Adrenal gland (tissue), 5 donors: ENCODE measurements at regions not wholly inside any gene's neighbourhood (a gene's known extent, or its start where the extent isn't known, plus 50 kb on each side); places are given as distances from the start of the nearest gene placed in this dataset.

Source experiments
- CTCF ChIP-seq, 6 experiments: fragments of 450-650 bp in 4 of 6; fragments of 200-600 bp in 2 of 6; sonication (generic) in 1 of 6; IDR thresholded peaks; 1 replicate in 5 of 6; 2 replicates in 1 of 6; pipeline versions ENCODE4 v1.5.1 to v1.8.0; 2016 to 2021; ENCODE audit warnings: antibody characterized with exemption in 6 of 6, mild to moderate bottlenecking in 2 of 6, moderate library complexity in 1 of 6
- POLR2A ChIP-seq, 2 donors: fragments of 450-650 bp; IDR thresholded peaks; one replicate each; pipeline ENCODE4 v1.6.1; 2017; ENCODE audit warnings: antibody characterized with exemption in 2 of 2, mild to moderate bottlenecking in 2 of 2, moderate library complexity in 1 of 2
- donor health status: DM: no; HTN: no; CAD: no.

GRCh38 chr16:6112700-6113099 lies 1015.1 kb upstream of the EEF2KMT start:
- no peak for TF ChIP-seq CTCF (IDR thresholded peaks at IDR 0.05)
- TF ChIP-seq POLR2A (IDR thresholded peaks at IDR 0.05): no peak
